NCI-H774 (cell line): ENCODE measurements at regions not wholly inside any gene's neighbourhood (a gene's known extent, or its start where the extent isn't known, plus 50 kb on each side); places are given as distances from the start of the nearest gene placed in this dataset.
"Not testable (repeated sequence)": the region's sequence is repeated elsewhere in the genome, so short reads cannot be mapped to it uniquely, and the experiment has no call there.

Experiments used
- DNase-seq: peaks from one replicate; lab custom pipeline; 2025; lab: John Stamatoyannopoulos, UW

- DNase-seq = no peak
These were observed 94.5 kb upstream of the CARD11 start for GRCh38 chr7:3138206-3138605.

- DNase-seq = no peak
These were observed 95.3 kb upstream of the CARD11 start for GRCh38 chr7:3138997-3139396.

GRCh38 chr7:3140834-3141233, 97.2 kb upstream of the CARD11 start:
- no peak for DNase-seq

DNA sequence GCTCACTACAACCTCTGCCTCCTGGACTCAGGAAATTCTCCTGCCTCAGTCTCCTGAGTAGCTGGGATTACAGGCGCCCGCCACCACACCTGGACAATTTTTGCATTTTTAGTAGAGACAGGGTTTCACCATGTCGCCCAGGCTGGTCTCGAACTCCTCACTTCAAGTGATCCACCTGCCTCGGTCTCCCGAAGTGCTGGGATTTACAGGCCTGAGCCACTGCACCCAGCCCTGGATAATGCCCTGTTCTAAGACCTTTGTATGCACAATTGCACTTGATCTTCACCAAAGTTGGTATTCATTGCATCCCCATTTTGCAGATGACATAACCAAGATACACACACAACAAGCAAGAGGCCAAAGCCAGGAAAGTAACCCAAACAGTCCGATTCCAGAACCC, 97.7 kb upstream of the CARD11 start:
- DNase-seq = no peak

- no peak for DNase-seq
These were observed 100.5 kb upstream of the CARD11 start for GRCh38 chr7:3143869-3144775.

DNA sequence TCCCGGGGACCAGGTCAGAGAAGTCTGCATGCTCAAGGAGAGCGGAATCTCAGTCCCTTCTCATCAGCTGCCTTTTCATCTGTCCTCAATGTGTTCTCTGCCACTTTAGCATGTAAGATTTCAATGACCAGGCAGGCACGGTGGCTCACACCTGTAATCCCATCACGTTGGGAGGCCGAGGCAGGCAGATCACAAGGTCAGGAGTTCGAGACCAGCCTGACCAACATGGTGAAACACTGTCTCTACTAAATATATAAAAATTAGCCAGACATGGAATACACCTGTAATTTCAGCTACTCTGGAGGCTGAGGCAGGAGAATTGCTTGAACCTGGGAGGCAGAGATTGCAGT, 101.1 kb upstream of the CARD11 start:
- not testable (repeated sequence) for DNase-seq

- DNase-seq = no peak
These were observed 103.0 kb upstream of the CARD11 start for GRCh38 chr7:3146571-3147226.

DNA sequence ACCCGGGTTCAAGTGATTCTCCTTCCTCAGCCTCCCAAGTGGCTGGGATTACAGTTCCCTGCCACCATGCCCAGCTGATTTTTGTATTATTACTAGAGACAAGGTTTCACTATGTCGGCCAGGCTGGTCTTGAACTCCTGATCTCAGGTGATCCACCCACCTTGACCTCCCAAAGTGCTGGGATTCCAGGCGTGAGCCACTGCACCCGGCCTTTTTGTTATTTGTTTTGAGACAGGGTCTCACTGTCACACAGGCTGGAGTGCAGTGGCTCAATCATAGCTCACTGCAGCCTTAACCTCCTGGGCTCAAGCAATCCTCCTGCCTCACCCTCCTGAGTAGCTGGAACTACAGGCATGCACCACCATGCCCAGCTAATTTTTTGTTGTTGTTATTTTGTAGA, 104.8 kb upstream of the CARD11 start:
- DNase-seq = not testable (repeated sequence)

DNA sequence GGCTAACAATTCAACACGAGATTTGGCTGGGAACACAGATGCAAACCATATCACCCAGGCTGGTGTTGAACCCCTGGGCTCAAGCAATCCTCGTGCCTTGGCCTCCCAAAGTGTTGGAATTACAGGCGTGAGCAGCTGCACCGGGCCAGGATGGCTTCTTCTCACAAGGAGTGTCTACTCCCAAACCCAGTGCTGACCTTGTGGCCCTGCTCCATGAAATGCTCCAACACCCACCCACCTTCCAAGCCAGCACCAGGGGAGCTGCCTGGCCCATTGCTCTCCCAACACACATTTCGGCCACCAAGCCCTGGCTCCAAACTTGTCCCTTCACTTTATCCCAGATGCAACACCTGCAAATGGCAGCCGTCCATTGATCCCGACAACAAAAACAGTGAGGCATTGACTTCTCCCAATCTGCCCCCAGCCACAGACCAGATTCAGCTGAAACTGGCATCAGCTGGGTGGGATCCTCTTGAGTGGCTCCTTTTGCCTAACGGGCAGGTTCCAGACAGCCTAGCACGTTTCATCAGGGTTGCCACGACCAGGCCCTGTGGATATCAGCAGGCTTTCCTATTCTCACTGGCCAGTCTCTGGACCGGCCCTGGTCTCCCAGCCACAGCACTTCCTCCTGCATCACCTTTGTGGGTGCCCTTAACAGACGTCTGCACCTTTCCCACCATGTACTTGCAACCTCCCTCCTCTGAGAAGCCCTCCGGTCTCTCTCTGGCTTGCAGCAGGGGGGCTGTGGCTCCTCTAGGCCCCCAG, 105.7 kb upstream of the CARD11 start:
- no peak for DNase-seq

GRCh38 chr7:3150027-3150426, 106.4 kb upstream of the CARD11 start:
- no peak for DNase-seq

GRCh38 chr7:3151784-3152183, 108.1 kb upstream of the CARD11 start:
- DNase-seq = no peak

- DNase-seq = no peak
These were observed 109.0 kb upstream of the CARD11 start for GRCh38 chr7:3152714-3153113.

GRCh38 chr7:3153118-3153517, 109.5 kb upstream of the CARD11 start:
- DNase-seq = no peak

- no peak for DNase-seq
These were observed 110.7 kb upstream of the CARD11 start for GRCh38 chr7:3154317-3154716.

GRCh38 chr7:3154881-3155494, 111.3 kb upstream of the CARD11 start:
- no peak for DNase-seq

- no peak for DNase-seq
These were observed 112.8 kb upstream of the CARD11 start for GRCh38 chr7:3156508-3156907.

DNA sequence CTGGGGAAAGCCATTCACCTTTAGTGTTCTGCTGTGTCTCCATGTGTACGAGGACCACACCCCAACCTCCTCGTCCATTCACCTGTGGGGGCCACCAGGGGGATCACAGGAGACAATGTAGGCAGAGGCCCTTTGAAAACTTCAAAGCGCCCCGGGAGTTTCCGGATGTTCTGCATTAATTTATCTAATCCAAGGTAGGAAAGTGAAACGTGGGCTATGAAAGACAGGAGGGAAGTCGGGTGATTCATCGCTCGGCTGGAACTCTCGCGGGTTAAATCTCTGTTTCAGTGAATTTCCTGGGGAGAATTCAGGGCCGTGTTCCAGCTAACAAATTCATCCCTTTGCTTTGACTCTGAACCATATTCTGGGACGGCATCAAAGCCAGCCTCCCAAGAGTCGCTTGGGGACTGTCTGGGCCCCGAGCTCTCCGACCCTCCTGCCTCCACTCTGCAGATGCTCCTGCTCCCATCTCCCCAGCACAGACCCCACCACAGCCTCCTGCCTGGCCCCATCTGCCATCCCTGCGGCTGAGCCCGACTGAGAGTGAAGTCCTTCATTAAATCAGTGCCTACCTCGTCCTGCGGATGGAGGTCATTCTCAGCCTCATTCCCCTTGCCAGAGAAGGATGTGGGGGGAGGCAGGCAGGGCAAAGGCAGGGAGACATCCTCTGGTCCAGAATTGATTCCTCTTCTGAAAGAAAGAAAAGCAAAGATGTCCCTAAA, 114.1 kb upstream of the CARD11 start:
- no peak for DNase-seq

DNA sequence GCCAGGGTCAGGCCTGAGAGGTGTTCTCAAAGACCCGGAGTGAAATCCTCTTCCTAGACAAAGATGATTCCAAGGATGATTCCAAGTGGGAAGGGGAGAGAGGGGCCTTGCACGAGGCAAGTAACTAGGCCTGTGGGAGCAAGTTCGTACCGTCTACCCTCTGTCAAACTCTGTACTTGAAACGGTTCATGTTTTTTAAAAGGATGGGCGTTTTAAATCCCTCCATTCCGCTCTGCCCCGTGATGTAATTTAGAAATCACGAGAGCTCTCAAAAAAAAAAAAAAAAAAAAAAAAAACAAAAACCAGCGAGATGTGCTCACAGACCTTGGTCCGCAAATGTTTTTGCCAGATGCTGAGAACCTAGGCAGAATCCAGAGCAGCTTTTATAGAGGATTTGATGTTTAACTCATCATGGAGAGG, 114.7 kb upstream of the CARD11 start:
- DNase-seq = no peak

DNA sequence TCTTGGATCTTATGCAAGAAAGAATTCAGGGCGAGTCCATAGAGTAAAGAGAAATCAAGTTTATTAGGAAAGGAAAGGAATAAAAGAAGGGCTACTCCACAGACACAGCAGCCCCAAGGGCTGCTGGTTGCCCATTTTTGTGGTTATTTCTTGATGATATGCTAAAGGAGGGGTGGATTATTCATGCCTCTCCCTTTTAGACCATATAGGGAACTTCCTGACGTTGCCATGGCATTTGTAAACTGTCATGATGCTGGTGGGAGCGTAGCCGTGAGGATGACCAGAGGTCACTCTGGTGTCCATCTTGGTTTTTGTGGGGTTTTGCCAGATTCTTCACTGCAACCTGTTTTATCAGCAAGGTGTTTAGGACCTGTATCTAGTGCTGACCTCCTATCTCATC, 115.4 kb upstream of the CARD11 start:
- no peak for DNase-seq

- no peak for DNase-seq
These were observed 115.8 kb upstream of the CARD11 start for GRCh38 chr7:3159445-3159844.

DNA sequence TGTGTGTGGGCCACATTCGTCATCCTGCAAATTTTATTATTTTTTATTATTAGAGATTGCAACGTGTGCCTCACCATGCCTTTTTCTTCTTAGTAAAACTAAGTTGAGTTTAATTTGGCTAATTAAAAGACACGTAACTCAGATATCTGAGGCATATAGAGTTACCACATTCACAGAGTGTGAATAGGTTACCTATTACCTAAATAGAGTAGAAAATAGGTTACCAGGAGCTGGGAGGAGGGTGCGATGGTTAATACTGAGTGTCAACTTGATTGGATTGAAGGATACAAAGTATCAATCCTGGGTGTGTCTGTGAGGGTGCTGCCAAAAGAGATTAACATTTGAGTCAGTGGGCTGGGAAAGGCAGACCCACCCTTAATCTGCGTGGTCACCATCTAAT, 116.3 kb upstream of the CARD11 start:
- not testable (repeated sequence) for DNase-seq

DNA sequence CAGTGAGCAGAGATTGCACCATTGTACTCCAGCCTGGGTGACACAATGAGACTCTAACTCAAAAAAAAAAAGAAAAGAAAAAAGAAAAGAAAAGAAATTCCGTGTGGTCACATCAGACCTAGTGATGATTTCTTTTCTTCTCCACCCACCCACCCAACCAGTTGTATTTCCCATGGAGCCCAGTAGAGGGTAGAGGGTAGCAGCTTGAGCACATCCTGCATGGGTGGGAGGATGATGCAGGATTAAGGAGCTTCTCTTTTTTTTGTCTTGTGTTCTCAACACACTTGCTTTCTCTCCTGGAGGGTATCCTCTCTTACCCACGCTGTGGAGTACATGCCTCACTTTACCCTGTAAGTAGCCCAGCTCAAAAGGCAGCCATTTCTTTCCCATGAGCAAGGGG, 118.6 kb upstream of the CARD11 start:
- no peak for DNase-seq
